ENCODE measurements at regions not wholly inside any gene's neighbourhood (a gene's known extent, or its start where the extent isn't known, plus 50 kb on each side); places are given as distances from the start of the nearest gene placed in this dataset.

- TF ChIP-seq, protein P1, sequence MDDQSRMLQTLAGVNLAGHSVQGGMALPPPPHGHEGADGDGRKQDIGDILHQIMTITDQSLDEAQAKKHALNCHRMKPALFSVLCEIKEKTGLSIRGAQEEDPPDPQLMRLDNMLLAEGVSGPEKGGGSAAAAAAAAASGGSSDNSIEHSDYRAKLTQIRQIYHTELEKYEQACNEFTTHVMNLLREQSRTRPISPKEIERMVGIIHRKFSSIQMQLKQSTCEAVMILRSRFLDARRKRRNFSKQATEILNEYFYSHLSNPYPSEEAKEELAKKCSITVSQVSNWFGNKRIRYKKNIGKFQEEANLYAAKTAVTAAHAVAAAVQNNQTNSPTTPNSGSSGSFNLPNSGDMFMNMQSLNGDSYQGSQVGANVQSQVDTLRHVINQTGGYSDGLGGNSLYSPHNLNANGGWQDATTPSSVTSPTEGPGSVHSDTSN (IDR thresholded peaks at IDR 0.05; ENCODE audit: insufficient replicate concordance, low read depth, low read length): no peak
- no peak for TF ChIP-seq NKRF (conservative IDR thresholded peaks at IDR 0.05)
- TF ChIP-seq HDAC6 (IDR thresholded peaks at IDR 0.05; ENCODE audit: unreplicated experiment): no peak
- TF ChIP-seq, protein P2, sequence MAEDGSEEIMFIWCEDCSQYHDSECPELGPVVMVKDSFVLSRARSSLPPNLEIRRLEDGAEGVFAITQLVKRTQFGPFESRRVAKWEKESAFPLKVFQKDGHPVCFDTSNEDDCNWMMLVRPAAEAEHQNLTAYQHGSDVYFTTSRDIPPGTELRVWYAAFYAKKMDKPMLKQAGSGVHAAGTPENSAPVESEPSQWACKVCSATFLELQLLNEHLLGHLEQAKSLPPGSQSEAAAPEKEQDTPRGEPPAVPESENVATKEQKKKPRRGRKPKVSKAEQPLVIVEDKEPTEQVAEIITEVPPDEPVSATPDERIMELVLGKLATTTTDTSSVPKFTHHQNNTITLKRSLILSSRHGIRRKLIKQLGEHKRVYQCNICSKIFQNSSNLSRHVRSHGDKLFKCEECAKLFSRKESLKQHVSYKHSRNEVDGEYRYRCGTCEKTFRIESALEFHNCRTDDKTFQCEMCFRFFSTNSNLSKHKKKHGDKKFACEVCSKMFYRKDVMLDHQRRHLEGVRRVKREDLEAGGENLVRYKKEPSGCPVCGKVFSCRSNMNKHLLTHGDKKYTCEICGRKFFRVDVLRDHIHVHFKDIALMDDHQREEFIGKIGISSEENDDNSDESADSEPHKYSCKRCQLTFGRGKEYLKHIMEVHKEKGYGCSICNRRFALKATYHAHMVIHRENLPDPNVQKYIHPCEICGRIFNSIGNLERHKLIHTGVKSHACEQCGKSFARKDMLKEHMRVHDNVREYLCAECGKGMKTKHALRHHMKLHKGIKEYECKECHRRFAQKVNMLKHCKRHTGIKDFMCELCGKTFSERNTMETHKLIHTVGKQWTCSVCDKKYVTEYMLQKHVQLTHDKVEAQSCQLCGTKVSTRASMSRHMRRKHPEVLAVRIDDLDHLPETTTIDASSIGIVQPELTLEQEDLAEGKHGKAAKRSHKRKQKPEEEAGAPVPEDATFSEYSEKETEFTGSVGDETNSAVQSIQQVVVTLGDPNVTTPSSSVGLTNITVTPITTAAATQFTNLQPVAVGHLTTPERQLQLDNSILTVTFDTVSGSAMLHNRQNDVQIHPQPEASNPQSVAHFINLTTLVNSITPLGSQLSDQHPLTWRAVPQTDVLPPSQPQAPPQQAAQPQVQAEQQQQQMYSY (CRISPR knock-in tag; IDR thresholded peaks at IDR 0.05): no peak
- TF ChIP-seq RELA (IDR thresholded peaks at IDR 0.05; ENCODE audit: borderline replicate concordance, partially characterized antibody): no peak
- TF ChIP-seq CREM (IDR thresholded peaks at IDR 0.05; ENCODE audit: low read depth): no peak
- TF ChIP-seq HCFC1 (IDR thresholded peaks at IDR 0.05; ENCODE audit: low read length): no peak
- TF ChIP-seq SREBF1 (IDR thresholded peaks at IDR 0.05; ENCODE audit: low read length): no peak
- TF ChIP-seq, protein P3, sequence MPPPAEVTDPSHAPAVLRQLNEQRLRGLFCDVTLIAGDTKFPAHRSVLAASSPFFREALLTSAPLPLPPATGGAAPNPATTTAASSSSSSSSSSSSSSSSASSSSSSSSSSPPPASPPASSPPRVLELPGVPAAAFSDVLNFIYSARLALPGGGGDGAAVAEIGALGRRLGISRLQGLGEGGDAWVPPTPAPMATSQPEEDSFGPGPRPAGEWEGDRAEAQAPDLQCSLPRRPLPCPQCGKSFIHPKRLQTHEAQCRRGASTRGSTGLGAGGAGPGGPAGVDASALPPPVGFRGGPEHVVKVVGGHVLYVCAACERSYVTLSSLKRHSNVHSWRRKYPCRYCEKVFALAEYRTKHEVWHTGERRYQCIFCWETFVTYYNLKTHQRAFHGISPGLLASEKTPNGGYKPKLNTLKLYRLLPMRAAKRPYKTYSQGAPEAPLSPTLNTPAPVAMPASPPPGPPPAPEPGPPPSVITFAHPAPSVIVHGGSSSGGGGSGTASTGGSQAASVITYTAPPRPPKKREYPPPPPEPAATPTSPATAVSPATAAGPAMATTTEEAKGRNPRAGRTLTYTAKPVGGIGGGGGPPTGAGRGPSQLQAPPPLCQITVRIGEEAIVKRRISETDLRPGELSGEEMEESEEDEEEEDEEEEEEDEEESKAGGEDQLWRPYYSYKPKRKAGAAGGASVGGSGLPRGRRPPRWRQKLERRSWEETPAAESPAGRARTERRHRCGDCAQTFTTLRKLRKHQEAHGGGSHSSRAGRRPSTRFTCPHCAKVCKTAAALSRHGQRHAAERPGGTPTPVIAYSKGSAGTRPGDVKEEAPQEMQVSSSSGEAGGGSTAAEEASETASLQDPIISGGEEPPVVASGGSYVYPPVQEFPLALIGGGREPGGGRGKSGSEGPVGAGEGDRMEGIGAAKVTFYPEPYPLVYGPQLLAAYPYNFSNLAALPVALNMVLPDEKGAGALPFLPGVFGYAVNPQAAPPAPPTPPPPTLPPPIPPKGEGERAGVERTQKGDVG (CRISPR knock-in tag; IDR thresholded peaks at IDR 0.05): no peak
- TF ChIP-seq, protein P4, sequence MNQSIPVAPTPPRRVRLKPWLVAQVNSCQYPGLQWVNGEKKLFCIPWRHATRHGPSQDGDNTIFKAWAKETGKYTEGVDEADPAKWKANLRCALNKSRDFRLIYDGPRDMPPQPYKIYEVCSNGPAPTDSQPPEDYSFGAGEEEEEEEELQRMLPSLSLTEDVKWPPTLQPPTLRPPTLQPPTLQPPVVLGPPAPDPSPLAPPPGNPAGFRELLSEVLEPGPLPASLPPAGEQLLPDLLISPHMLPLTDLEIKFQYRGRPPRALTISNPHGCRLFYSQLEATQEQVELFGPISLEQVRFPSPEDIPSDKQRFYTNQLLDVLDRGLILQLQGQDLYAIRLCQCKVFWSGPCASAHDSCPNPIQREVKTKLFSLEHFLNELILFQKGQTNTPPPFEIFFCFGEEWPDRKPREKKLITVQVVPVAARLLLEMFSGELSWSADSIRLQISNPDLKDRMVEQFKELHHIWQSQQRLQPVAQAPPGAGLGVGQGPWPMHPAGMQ (IDR thresholded peaks at IDR 0.05; ENCODE audit: borderline replicate concordance): no peak
- TF ChIP-seq SMARCA5 (IDR thresholded peaks at IDR 0.05): no peak
Measured at GRCh38 chr6:8299034-8299433, 136.3 kb downstream of the SLC35B3 start (continued).
